ENCODE measurements at regions not wholly inside any gene's neighbourhood (a gene's known extent, or its start where the extent isn't known, plus 50 kb on each side); places are given as distances from the start of the nearest gene placed in this dataset.

GRCh38 chr16:72399811-72400210, 227.9 kb upstream of the PMFBP1 start:
- no peaks in the 10 kb centered on the region for H3K79me2 ChIP-seq (ENCODE audit: insufficient read depth, low read length)
- no peaks in the 10 kb centered on the region for H3K36me3 ChIP-seq (ENCODE audit: insufficient read depth, low read length)
- H3K9me3 ChIP-seq (ENCODE audit: low read depth, low read length) = no peaks in the 10 kb centered on the region
- no peak overlapping the region for H3K4me3 ChIP-seq (ENCODE audit: insufficient read depth, low read length)
- DNase-seq (ENCODE audit: insufficient read length, low spot score, missing footprints) = no peak
- no peaks in the 10 kb centered on the region for H4K20me1 ChIP-seq (ENCODE audit: insufficient read depth, low read length)
- H3K27ac ChIP-seq (ENCODE audit: low read depth, low read length) = no peak overlapping the region
- H3K4me2 ChIP-seq (ENCODE audit: insufficient read depth, low read length) = no peak overlapping the region
- no peak overlapping the region for H2AFZ ChIP-seq (ENCODE audit: low read length)
- TF ChIP-seq CTCF (IDR thresholded peaks at IDR 0.05; ENCODE audit: extremely low read depth, low read depth, low read length) = no peak
- no peaks in the 10 kb centered on the region for H3K27me3 ChIP-seq (ENCODE audit: insufficient read depth, low read length)
- peaks cover 3% of the 10 kb centered on the region for H3K4me1 ChIP-seq (ENCODE audit: insufficient read depth, low read length)

- DNase-seq (ENCODE audit: insufficient read length, low spot score, missing footprints) = no peak
- Histone ChIP-seq H3K4me1 (ENCODE audit: insufficient read depth, low read length) (peaks cover 3% of the 10 kb centered on the region), H3K9me3 (ENCODE audit: low read depth, low read length) (no peaks in the 10 kb centered on the region), H2AFZ (ENCODE audit: low read length) (no peak overlapping the region), H3K36me3 (ENCODE audit: insufficient read depth, low read length) (no peaks in the 10 kb centered on the region), H3K4me3 (ENCODE audit: insufficient read depth, low read length) (no peak overlapping the region), H3K27me3 (ENCODE audit: insufficient read depth, low read length) (no peaks in the 10 kb centered on the region), H4K20me1 (ENCODE audit: insufficient read depth, low read length) (no peaks in the 10 kb centered on the region), H3K79me2 (ENCODE audit: insufficient read depth, low read length) (no peaks in the 10 kb centered on the region), H3K4me2 (ENCODE audit: insufficient read depth, low read length) (no peak overlapping the region), H3K27ac (ENCODE audit: low read depth, low read length) (no peak overlapping the region)
- TF ChIP-seq CTCF (IDR thresholded peaks at IDR 0.05; ENCODE audit: extremely low read depth, low read depth, low read length) = no peak
Observed at GRCh38 chr16:72397876-72398275, 225.9 kb upstream of the PMFBP1 start.

GRCh38 chr16:72394526-72394925, 222.6 kb upstream of the PMFBP1 start:
- no peak for TF ChIP-seq CTCF (IDR thresholded peaks at IDR 0.05; ENCODE audit: extremely low read depth, low read depth, low read length)
- H3K36me3 ChIP-seq (ENCODE audit: insufficient read depth, low read length) = no peaks in the 10 kb centered on the region

GRCh38 chr16:72389791-72390190, 217.8 kb upstream of the PMFBP1 start:
- H2AFZ ChIP-seq (ENCODE audit: low read length) = no peak overlapping the region
- no peak for DNase-seq (ENCODE audit: insufficient read length, low spot score, missing footprints)
- H3K4me2 ChIP-seq (ENCODE audit: insufficient read depth, low read length) = no peak overlapping the region
- no peak for TF ChIP-seq CTCF (IDR thresholded peaks at IDR 0.05; ENCODE audit: extremely low read depth, low read depth, low read length)
- H3K27me3 ChIP-seq (ENCODE audit: insufficient read depth, low read length) = no peaks in the 10 kb centered on the region
- H3K36me3 ChIP-seq (ENCODE audit: insufficient read depth, low read length) = no peaks in the 10 kb centered on the region
- H3K27ac ChIP-seq (ENCODE audit: low read depth, low read length) = no peak overlapping the region
- H3K4me1 ChIP-seq (ENCODE audit: insufficient read depth, low read length) = no peaks in the 10 kb centered on the region
- no peak overlapping the region for H3K4me3 ChIP-seq (ENCODE audit: insufficient read depth, low read length)
- no peaks in the 10 kb centered on the region for H3K79me2 ChIP-seq (ENCODE audit: insufficient read depth, low read length)
- H3K9me3 ChIP-seq (ENCODE audit: low read depth, low read length) = no peaks in the 10 kb centered on the region
- no peaks in the 10 kb centered on the region for H4K20me1 ChIP-seq (ENCODE audit: insufficient read depth, low read length)

More at GRCh38 chr16:72394526-72394925, 222.6 kb upstream of the PMFBP1 start:
- H3K4me1 ChIP-seq (ENCODE audit: insufficient read depth, low read length) = no peaks in the 10 kb centered on the region
- H3K27ac ChIP-seq (ENCODE audit: low read depth, low read length) = no peak overlapping the region
- H3K79me2 ChIP-seq (ENCODE audit: insufficient read depth, low read length) = no peaks in the 10 kb centered on the region
- no peak overlapping the region for H3K4me2 ChIP-seq (ENCODE audit: insufficient read depth, low read length)
- no peaks in the 10 kb centered on the region for H4K20me1 ChIP-seq (ENCODE audit: insufficient read depth, low read length)
- no peak overlapping the region for H2AFZ ChIP-seq (ENCODE audit: low read length)
- no peaks in the 10 kb centered on the region for H3K27me3 ChIP-seq (ENCODE audit: insufficient read depth, low read length)
- H3K4me3 ChIP-seq (ENCODE audit: insufficient read depth, low read length) = no peak overlapping the region
- no peaks in the 10 kb centered on the region for H3K9me3 ChIP-seq (ENCODE audit: low read depth, low read length)
- DNase-seq (ENCODE audit: insufficient read length, low spot score, missing footprints) = no peak
